ENCODE measurements at regions not wholly inside any gene's neighbourhood (a gene's known extent, or its start where the extent isn't known, plus 50 kb on each side); places are given as distances from the start of the nearest gene placed in this dataset.

DNA sequence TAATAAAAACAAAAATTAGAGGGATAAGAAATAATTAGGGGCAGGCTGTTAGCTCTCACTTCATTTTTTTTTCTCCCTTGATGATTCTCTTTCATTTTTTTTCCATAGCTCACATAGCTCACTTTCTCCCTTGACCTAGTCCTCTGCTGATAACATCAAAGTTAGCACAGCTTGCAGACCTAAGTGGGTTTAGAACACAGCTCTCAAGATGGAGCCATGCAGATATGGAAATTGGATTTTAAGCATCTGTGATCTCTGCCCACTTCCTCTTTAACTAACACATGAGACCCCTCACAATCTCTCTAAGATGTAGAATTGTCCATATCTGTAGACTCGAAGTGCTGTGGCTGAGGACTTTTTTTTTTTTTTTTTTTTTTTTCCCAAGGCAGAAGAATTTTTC lies 257.1 kb downstream of the SOX4 start:
- TF ChIP-seq, protein P1, sequence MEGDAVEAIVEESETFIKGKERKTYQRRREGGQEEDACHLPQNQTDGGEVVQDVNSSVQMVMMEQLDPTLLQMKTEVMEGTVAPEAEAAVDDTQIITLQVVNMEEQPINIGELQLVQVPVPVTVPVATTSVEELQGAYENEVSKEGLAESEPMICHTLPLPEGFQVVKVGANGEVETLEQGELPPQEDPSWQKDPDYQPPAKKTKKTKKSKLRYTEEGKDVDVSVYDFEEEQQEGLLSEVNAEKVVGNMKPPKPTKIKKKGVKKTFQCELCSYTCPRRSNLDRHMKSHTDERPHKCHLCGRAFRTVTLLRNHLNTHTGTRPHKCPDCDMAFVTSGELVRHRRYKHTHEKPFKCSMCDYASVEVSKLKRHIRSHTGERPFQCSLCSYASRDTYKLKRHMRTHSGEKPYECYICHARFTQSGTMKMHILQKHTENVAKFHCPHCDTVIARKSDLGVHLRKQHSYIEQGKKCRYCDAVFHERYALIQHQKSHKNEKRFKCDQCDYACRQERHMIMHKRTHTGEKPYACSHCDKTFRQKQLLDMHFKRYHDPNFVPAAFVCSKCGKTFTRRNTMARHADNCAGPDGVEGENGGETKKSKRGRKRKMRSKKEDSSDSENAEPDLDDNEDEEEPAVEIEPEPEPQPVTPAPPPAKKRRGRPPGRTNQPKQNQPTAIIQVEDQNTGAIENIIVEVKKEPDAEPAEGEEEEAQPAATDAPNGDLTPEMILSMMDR (conservative IDR thresholded peaks at IDR 0.05; ENCODE audit: low read length) = no peak
- TF ChIP-seq EZH2phosphoT487 (IDR thresholded peaks at IDR 0.05; ENCODE audit: borderline replicate concordance) = no peak

Measured in Loucy (cell line).